ENCODE measurements at regions not wholly inside any gene's neighbourhood (a gene's known extent, or its start where the extent isn't known, plus 50 kb on each side); places are given as distances from the start of the nearest gene placed in this dataset.
"Not testable (repeated sequence)": the region's sequence is repeated elsewhere in the genome, so short reads cannot be mapped to it uniquely, and the experiment has no call there.

- Mint-ChIP-seq H3K9me3 (peaks cover 21 to 25% of the 10 kb centered on the region in 2 donors), H3K27ac (no peak overlapping the region), H3K4me1 (no peaks in the 10 kb centered on the region), H3K4me3 (no peak overlapping the region), H3K36me3 (peaks cover 18% of the 10 kb centered on the region), H3K27me3 (ENCODE audit: low read depth in 2 of 2) (no peaks in the 10 kb centered on the region)
- Histone ChIP-seq H3K27ac (ENCODE audit: low read length) (no peak overlapping the region), H3K36me3 (ENCODE audit: control insufficient read depth, insufficient read depth, low read length) (no peaks in the 10 kb centered on the region), H3K4me1 (ENCODE audit: control insufficient read depth, insufficient read depth, low read length) (no peaks in the 10 kb centered on the region), H3K27me3 (ENCODE audit: control insufficient read depth, insufficient read depth, low read length) (no peaks in the 10 kb centered on the region), H3K9me3 (ENCODE audit: control insufficient read depth, insufficient read depth, low read length) (no peaks in the 10 kb centered on the region), H3K4me3 (ENCODE audit: low read length) (no peak overlapping the region)
- DNase-seq (no peak), ATAC-seq (no peak)
- intact Hi-C loops (cut with micrococcal nuclease): no loop called here
- no peak for TF ChIP-seq CTCF (IDR thresholded peaks at IDR 0.05)
Measured at GRCh38 chr9:25804856-25805255, 126.6 kb upstream of the TUSC1 start.

DNA sequence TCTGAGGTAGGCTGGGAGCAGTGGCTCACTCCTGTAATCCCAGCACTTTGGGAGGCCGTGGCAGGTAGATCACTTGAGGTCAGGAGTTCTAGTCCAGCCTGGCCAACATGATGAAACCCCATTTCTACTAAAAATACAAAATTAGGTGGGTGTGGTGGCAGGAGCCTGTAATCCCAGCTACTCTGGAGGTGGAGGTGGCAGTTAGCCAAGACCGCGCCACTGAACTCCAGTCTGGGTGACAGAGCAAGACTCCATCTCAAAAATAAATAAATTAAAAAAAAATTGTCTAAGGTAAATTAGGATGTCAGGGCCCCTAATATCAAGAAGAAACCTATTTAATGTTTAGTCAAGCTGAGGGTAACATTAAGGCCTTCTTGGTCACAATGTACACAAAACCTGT lies 123.7 kb upstream of the TUSC1 start:
- intact Hi-C loops (cut with micrococcal nuclease); H3K27me3 ChIP-seq (ENCODE audit: control insufficient read depth, insufficient read depth, low read length); DNase-seq; H3K27ac ChIP-seq (ENCODE audit: low read length); H3K4me1 Mint-ChIP-seq; H3K27me3 Mint-ChIP-seq (ENCODE audit: low read depth in 2 of 2); H3K4me1 ChIP-seq (ENCODE audit: control insufficient read depth, insufficient read depth, low read length); H3K4me3 ChIP-seq (ENCODE audit: low read length); H3K27ac Mint-ChIP-seq; ATAC-seq; H3K9me3 ChIP-seq (ENCODE audit: control insufficient read depth, insufficient read depth, low read length); H3K36me3 ChIP-seq (ENCODE audit: control insufficient read depth, insufficient read depth, low read length); H3K4me3 Mint-ChIP-seq: not testable (repeated sequence)
- Mint-ChIP-seq H3K9me3 (peaks cover 25 to 30% of the 10 kb centered on the region in 2 donors), H3K36me3 (peaks cover 13% of the 10 kb centered on the region)
- 100% methylated on average over 1 of the region's 3 CpGs for WGBS (ENCODE audit: insufficient coverage)

- intact Hi-C loops (cut with micrococcal nuclease): no loop called here
- Histone ChIP-seq H3K27ac (ENCODE audit: low read length) (no peak overlapping the region), H3K4me1 (ENCODE audit: control insufficient read depth, insufficient read depth, low read length) (no peaks in the 10 kb centered on the region), H3K36me3 (ENCODE audit: control insufficient read depth, insufficient read depth, low read length) (no peaks in the 10 kb centered on the region), H3K9me3 (ENCODE audit: control insufficient read depth, insufficient read depth, low read length) (no peaks in the 10 kb centered on the region), H3K4me3 (ENCODE audit: low read length) (no peak overlapping the region), H3K27me3 (ENCODE audit: control insufficient read depth, insufficient read depth, low read length) (no peaks in the 10 kb centered on the region)
- no peaks in the 10 kb centered on the region for H3K4me1 Mint-ChIP-seq
- no peaks in the 10 kb centered on the region for H3K27me3 Mint-ChIP-seq (ENCODE audit: low read depth in 2 of 2)
- no peak for DNase-seq
- H3K4me3 Mint-ChIP-seq: no peak overlapping the region
- H3K27ac Mint-ChIP-seq: no peak overlapping the region
- TF ChIP-seq CTCF (IDR thresholded peaks at IDR 0.05): no peak
- H3K9me3 Mint-ChIP-seq: peaks cover 12 to 30% of the 10 kb centered on the region in 2 donors
- ATAC-seq: no peak
- 87% methylated on average over 3 of the region's 4 CpGs for WGBS (ENCODE audit: insufficient coverage)
- no peaks in the 10 kb centered on the region for H3K36me3 Mint-ChIP-seq
Measured at GRCh38 chr9:25773805-25774204, 95.6 kb upstream of the TUSC1 start.

DNA sequence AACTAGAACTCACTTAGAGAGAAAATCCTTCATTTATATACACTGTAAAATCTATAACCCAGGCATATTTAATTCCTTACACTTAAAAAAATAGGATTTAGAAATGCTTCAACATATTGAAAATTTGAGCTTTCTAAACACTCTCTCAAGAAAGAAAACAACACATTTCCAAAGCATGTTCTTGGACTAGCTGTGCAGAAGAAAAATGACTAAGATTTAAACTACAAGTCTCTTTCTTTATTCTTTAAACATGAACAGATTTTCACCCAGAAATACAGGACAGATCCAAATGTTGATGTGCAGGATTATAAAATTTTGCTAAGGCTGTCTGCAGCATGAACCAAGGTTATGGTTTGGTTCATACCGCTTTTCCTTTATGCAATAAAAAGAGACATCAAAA lies 77.7 kb upstream of the TUSC1 start:
- no peak overlapping the region for H3K27ac ChIP-seq (ENCODE audit: low read length)
- Mint-ChIP-seq H3K27ac (no peak overlapping the region), H3K4me1 (no peaks in the 10 kb centered on the region), H3K27me3 (ENCODE audit: low read depth in 2 of 2) (no peaks in the 10 kb centered on the region), H3K4me3 (no peak overlapping the region), H3K9me3 (peaks cover 24 to 28% of the 10 kb centered on the region in 2 donors), H3K36me3 (peaks cover 18% of the 10 kb centered on the region)
- ATAC-seq (no peak), DNase-seq (no peak)
- WGBS (ENCODE audit: insufficient coverage): 80% methylated on average over 1 of the region's 1 CpG
- no peaks in the 10 kb centered on the region for H3K27me3 ChIP-seq (ENCODE audit: control insufficient read depth, insufficient read depth, low read length)
- intact Hi-C loops (cut with micrococcal nuclease): no loop called here
- H3K4me3 ChIP-seq (ENCODE audit: low read length): no peak overlapping the region
- no peak for TF ChIP-seq CTCF (IDR thresholded peaks at IDR 0.05)
- H3K9me3 ChIP-seq (ENCODE audit: control insufficient read depth, insufficient read depth, low read length): no peaks in the 10 kb centered on the region
- no peaks in the 10 kb centered on the region for H3K4me1 ChIP-seq (ENCODE audit: control insufficient read depth, insufficient read depth, low read length)
- no peaks in the 10 kb centered on the region for H3K36me3 ChIP-seq (ENCODE audit: control insufficient read depth, insufficient read depth, low read length)

Measured in natural killer cell (primary cell).